Osteoblast (primary cell): ENCODE measurements at regions not wholly inside any gene's neighbourhood (a gene's known extent, or its start where the extent isn't known, plus 50 kb on each side); places are given as distances from the start of the nearest gene placed in this dataset.
A peak's percentile ranks its signal among the peaks of the same experiment; 100 is the strongest.

Experiments used
- DNase-seq: peaks from one replicate; pipeline ENCODE4 v3.0.0; 2011; ENCODE audit warnings: low spot score, mixed read lengths; ENCODE audit not compliant: insufficient read length; ENCODE audit errors: missing footprints
- H2AFZ ChIP-seq: 2 replicates; pipeline ENCODE4 v1.6.0; 2011; ENCODE audit warnings: mild to moderate bottlenecking, low read length
- H3K27ac ChIP-seq: 2 replicates; pipeline ENCODE4 v1.5.1; 2011; ENCODE audit warnings: mild to moderate bottlenecking, low read depth, low read length, moderate library complexity
- H3K27me3 ChIP-seq: 2 replicates; pipeline ENCODE4 v1.6.0; 2012; ENCODE audit warnings: mild to moderate bottlenecking, control low read depth, inconsistent platforms, low read length, moderate library complexity; ENCODE audit not compliant: insufficient read depth
- H3K36me3 ChIP-seq: 2 replicates; pipeline ENCODE4 v1.5.1; 2011; ENCODE audit warnings: mild to moderate bottlenecking, low read length, control low read depth, moderate library complexity; ENCODE audit not compliant: insufficient read depth
- H3K4me1 ChIP-seq: 2 replicates; pipeline ENCODE4 v1.5.1; 2011; ENCODE audit warnings: mild to moderate bottlenecking, low read length, control low read depth, moderate library complexity; ENCODE audit not compliant: insufficient read depth
- H3K4me2 ChIP-seq: 2 replicates; pipeline ENCODE4 v1.6.0; 2011; ENCODE audit warnings: mild to moderate bottlenecking, low read length; ENCODE audit not compliant: insufficient read depth
- H3K4me3 ChIP-seq: fragments of 200-600 bp; sonication (generic); 3 replicates; pipeline ENCODE4 v1.5.1; 2012; ENCODE audit warnings: mild to moderate bottlenecking, low read length, inconsistent platforms; ENCODE audit not compliant: insufficient read depth
- H3K79me2 ChIP-seq: 2 replicates; pipeline ENCODE4 v1.6.0; 2012; ENCODE audit warnings: mild to moderate bottlenecking, low read length, control low read depth, inconsistent platforms; ENCODE audit not compliant: insufficient read depth
- H3K9me3 ChIP-seq: 2 replicates; pipeline ENCODE4 v1.5.1; 2011; ENCODE audit warnings: low read depth, low read length, control low read depth
- H4K20me1 ChIP-seq: 2 replicates; pipeline ENCODE4 v1.6.0; 2012; ENCODE audit warnings: mild to moderate bottlenecking, low read length, control low read depth; ENCODE audit not compliant: insufficient read depth
- CTCF ChIP-seq: IDR thresholded peaks from 2 replicates; pipeline ENCODE4 v1.5.1; 2011; ENCODE audit warnings: mild to moderate bottlenecking, low read depth, low read length, moderate library complexity; ENCODE audit errors: extremely low read depth

DNA sequence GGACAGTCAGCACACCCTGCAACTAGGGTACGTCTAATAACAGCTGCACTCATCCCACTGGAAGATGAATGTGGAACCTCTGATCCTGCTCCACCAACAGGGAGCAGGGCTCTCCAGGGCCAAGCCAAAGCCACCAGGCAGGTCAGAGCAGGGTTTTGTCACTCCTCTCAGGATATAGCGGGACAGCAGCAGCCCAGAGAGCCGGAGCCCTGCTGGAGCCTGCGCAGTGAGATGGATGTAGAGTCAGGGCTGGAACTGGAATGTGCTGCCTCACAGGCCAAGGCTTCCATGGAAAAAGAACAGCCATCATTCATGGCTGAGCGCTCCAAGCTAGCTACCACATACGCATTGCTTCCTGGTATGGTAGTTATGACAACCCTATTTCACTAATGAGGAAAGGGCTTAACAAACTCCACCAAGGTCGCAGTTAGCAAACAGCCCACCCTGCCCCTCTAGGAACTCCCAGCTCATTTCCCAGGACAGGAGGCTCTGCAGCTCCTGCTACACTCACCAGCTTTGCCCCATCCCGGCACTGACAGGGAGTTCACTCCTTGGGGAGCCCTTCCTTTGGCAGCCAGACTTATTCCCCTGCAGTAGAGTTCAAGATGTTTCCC is 85.2 kb downstream of the HS1BP3 start:
- Histone ChIP-seq H3K27me3 (no peaks in the 10 kb centered on the region), H3K79me2 (no peaks in the 10 kb centered on the region), H2AFZ (no peak overlapping the region), H3K4me1 (peaks cover 38% of the 10 kb centered on the region), H3K4me2 (no peak overlapping the region), H3K9me3 (no peaks in the 10 kb centered on the region), H3K36me3 (no peaks in the 10 kb centered on the region), H4K20me1 (no peaks in the 10 kb centered on the region), H3K4me3 (no peak overlapping the region), H3K27ac (no peak overlapping the region)
- DNase-seq: peak; percentile 34
- no peak for TF ChIP-seq CTCF

DNA sequence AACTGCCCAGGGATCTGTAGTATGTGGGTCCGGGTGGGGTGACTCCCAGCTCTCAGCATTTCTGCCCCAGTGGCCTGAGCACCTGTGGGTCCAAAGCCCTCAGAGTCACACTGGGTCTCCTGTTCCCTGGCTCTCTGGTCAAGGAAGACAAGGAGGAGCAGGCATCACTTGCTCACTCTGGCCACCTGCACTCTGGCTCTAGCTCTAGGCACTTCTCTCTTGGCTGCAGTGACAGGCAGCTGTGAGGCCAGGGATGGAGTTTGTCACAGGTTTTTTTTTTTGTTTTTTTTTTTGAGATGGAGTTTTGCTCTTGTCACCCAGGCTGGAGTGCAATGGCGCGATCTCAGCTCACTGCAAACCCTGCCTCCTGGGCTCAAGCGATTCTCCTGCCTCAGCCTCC is 84.6 kb downstream of the HS1BP3 start:
- Histone ChIP-seq H3K27ac (no peak overlapping the region), H3K36me3 (no peaks in the 10 kb centered on the region), H3K79me2 (no peaks in the 10 kb centered on the region), H4K20me1 (no peaks in the 10 kb centered on the region), H3K4me3 (no peak overlapping the region), H3K27me3 (no peaks in the 10 kb centered on the region), H3K4me1 (peaks cover 36% of the 10 kb centered on the region), H2AFZ (no peak overlapping the region), H3K4me2 (no peak overlapping the region), H3K9me3 (no peaks in the 10 kb centered on the region)
- TF ChIP-seq CTCF: no peak
- DNase-seq: peak; percentile 44

DNA sequence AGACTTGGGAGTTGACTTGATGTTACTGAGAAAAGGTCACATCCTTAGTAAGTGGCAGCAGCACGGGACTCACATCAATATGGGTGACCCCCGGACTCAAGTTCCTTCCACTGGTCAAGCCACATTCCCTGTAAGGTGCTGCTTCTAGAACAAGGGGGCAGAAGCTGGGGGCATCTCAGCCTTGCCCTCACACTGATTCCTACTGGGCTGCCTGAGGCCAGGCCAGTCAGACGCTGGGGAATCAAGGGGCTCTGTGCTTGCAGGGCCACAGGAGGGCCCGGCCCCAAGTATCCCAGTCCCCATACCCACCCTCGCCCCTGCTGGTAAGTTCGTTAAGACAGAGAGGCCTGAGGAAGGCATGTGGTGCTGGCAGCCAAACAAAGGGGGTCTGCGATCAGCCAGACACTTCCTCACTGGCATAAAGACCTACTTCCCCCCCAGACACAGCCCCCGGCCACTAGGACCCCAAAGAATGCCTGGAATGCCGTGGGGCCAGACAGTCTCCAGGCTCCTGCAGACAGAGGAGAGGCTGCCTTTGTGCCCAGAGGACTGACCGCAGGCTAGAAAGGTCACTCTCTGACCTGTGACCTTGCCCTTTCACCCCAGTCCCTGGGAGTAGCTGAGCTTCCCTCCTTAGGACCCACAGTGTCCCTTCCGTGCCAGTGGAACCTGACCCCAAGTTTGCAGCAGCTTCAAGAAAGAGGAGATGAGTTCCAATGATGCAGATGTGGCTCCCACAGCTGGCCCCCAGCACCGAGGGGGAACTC is 83.6 kb downstream of the HS1BP3 start:
- Histone ChIP-seq H3K4me3 (no peak overlapping the region), H3K4me1 (peaks cover 29% of the 10 kb centered on the region), H3K27ac (no peak overlapping the region), H2AFZ (no peak overlapping the region), H3K79me2 (no peaks in the 10 kb centered on the region), H3K4me2 (no peak overlapping the region), H3K27me3 (no peaks in the 10 kb centered on the region), H3K9me3 (no peaks in the 10 kb centered on the region), H4K20me1 (no peaks in the 10 kb centered on the region), H3K36me3 (no peaks in the 10 kb centered on the region)
- DNase-seq: peak; percentile 36
- TF ChIP-seq CTCF: no peak
